ENCODE measurements at regions not wholly inside any gene's neighbourhood (a gene's known extent, or its start where the extent isn't known, plus 50 kb on each side); places are given as distances from the start of the nearest gene placed in this dataset.

- no peak overlapping the region for H3K4me2 ChIP-seq (ENCODE audit: low read length)
- no peaks in the 10 kb centered on the region for H3K4me1 ChIP-seq (ENCODE audit: insufficient read depth, low read length)
- H3K79me2 ChIP-seq (ENCODE audit: insufficient read depth, low read length), result no peaks in the 10 kb centered on the region
- H3K36me3 ChIP-seq (ENCODE audit: insufficient read depth, low read length), result no peaks in the 10 kb centered on the region
- H3K9ac ChIP-seq (ENCODE audit: low read length), result no peak overlapping the region
- TF ChIP-seq EZH2 (IDR thresholded peaks at IDR 0.05; ENCODE audit: insufficient read depth, low read length), result no peak
- no peak for TF ChIP-seq CTCF (IDR thresholded peaks at IDR 0.05; ENCODE audit: insufficient read depth, low read depth, low read length)
- no peaks in the 10 kb centered on the region for H3K4me1 Mint-ChIP-seq (ENCODE audit: low read depth, unreplicated experiment)
- no peak overlapping the region for H2AFZ ChIP-seq (ENCODE audit: low read depth, low read length)
- H3K27ac ChIP-seq (ENCODE audit: low read depth, low read length), result no peak overlapping the region
- DNase-seq (ENCODE audit: low read depth), result no peak
- no peaks in the 10 kb centered on the region for H3K36me3 Mint-ChIP-seq (ENCODE audit: low read depth, unreplicated experiment)
- peaks cover 4% of the 10 kb centered on the region for H3K9me3 Mint-ChIP-seq (ENCODE audit: unreplicated experiment)
- no peak overlapping the region for H3K27ac Mint-ChIP-seq (ENCODE audit: unreplicated experiment)
- H3K4me3 ChIP-seq (ENCODE audit: insufficient read depth, low read depth, low read length), result no peak overlapping the region
- H3K4me3 Mint-ChIP-seq (ENCODE audit: unreplicated experiment), result no peak overlapping the region
- no peaks in the 10 kb centered on the region for H4K20me1 ChIP-seq (ENCODE audit: insufficient read depth, low read length)
- no peaks in the 10 kb centered on the region for H3K27me3 ChIP-seq (ENCODE audit: insufficient read depth, low read length)
- FAIRE-seq, result no peak
- no peaks in the 10 kb centered on the region for H3K9me3 ChIP-seq (ENCODE audit: insufficient read depth, low read depth, low read length)
- no peaks in the 10 kb centered on the region for H3K27me3 Mint-ChIP-seq (ENCODE audit: low read depth, unreplicated experiment)
Observed at GRCh38 chr1:90308421-90308820, 313.5 kb downstream of the ZNF326 start.

- no peak for FAIRE-seq
- H3K4me3 Mint-ChIP-seq (ENCODE audit: unreplicated experiment), result no peak overlapping the region
- H3K36me3 ChIP-seq (ENCODE audit: insufficient read depth, low read length), result no peaks in the 10 kb centered on the region
- no peaks in the 10 kb centered on the region for H3K4me1 Mint-ChIP-seq (ENCODE audit: low read depth, unreplicated experiment)
- no peaks in the 10 kb centered on the region for H3K9me3 ChIP-seq (ENCODE audit: insufficient read depth, low read depth, low read length)
- H3K27ac ChIP-seq (ENCODE audit: low read depth, low read length), result no peak overlapping the region
- no peaks in the 10 kb centered on the region for H3K4me1 ChIP-seq (ENCODE audit: insufficient read depth, low read length)
- DNase-seq (ENCODE audit: low read depth), result no peak
- no peaks in the 10 kb centered on the region for H3K27me3 Mint-ChIP-seq (ENCODE audit: low read depth, unreplicated experiment)
- TF ChIP-seq CTCF (IDR thresholded peaks at IDR 0.05; ENCODE audit: insufficient read depth, low read depth, low read length), result no peak
- no peak for TF ChIP-seq EZH2 (IDR thresholded peaks at IDR 0.05; ENCODE audit: insufficient read depth, low read length)
- no peak overlapping the region for H2AFZ ChIP-seq (ENCODE audit: low read depth, low read length)
- no peaks in the 10 kb centered on the region for H4K20me1 ChIP-seq (ENCODE audit: insufficient read depth, low read length)
- no peak overlapping the region for H3K4me3 ChIP-seq (ENCODE audit: insufficient read depth, low read depth, low read length)
- no peak overlapping the region for H3K4me2 ChIP-seq (ENCODE audit: low read length)
- H3K79me2 ChIP-seq (ENCODE audit: insufficient read depth, low read length), result no peaks in the 10 kb centered on the region
- H3K36me3 Mint-ChIP-seq (ENCODE audit: low read depth, unreplicated experiment), result no peaks in the 10 kb centered on the region
- H3K9ac ChIP-seq (ENCODE audit: low read length), result no peak overlapping the region
- peaks cover 4% of the 10 kb centered on the region for H3K9me3 Mint-ChIP-seq (ENCODE audit: unreplicated experiment)
- H3K27ac Mint-ChIP-seq (ENCODE audit: unreplicated experiment), result no peak overlapping the region
- H3K27me3 ChIP-seq (ENCODE audit: insufficient read depth, low read length), result no peaks in the 10 kb centered on the region
Observed at GRCh38 chr1:90305577-90305976, 310.7 kb downstream of the ZNF326 start.

- H3K27ac ChIP-seq (ENCODE audit: low read depth, low read length), result no peak overlapping the region
- Mint-ChIP-seq H3K27ac (ENCODE audit: unreplicated experiment) (no peak overlapping the region), H3K27me3 (ENCODE audit: low read depth, unreplicated experiment) (peaks cover 8% of the 10 kb centered on the region), H3K4me1 (ENCODE audit: low read depth, unreplicated experiment) (no peaks in the 10 kb centered on the region), H3K4me3 (ENCODE audit: unreplicated experiment) (no peak overlapping the region), H3K36me3 (ENCODE audit: low read depth, unreplicated experiment) (no peaks in the 10 kb centered on the region), H3K9me3 (ENCODE audit: unreplicated experiment) (no peaks in the 10 kb centered on the region)
- FAIRE-seq, result no peak
- H3K79me2 ChIP-seq (ENCODE audit: insufficient read depth, low read length), result no peaks in the 10 kb centered on the region
- no peaks in the 10 kb centered on the region for H3K4me1 ChIP-seq (ENCODE audit: insufficient read depth, low read length)
- H3K36me3 ChIP-seq (ENCODE audit: insufficient read depth, low read length), result no peaks in the 10 kb centered on the region
- TF ChIP-seq CTCF (IDR thresholded peaks at IDR 0.05; ENCODE audit: insufficient read depth, low read depth, low read length) (no peak), EZH2 (IDR thresholded peaks at IDR 0.05; ENCODE audit: insufficient read depth, low read length) (no peak)
- no peaks in the 10 kb centered on the region for H3K9me3 ChIP-seq (ENCODE audit: insufficient read depth, low read depth, low read length)
- H3K4me2 ChIP-seq (ENCODE audit: low read length), result no peak overlapping the region
- DNase-seq (ENCODE audit: low read depth), result no peak
- no peaks in the 10 kb centered on the region for H3K27me3 ChIP-seq (ENCODE audit: insufficient read depth, low read length)
- no peak overlapping the region for H3K4me3 ChIP-seq (ENCODE audit: insufficient read depth, low read depth, low read length)
- no peak overlapping the region for H3K9ac ChIP-seq (ENCODE audit: low read length)
- no peak overlapping the region for H2AFZ ChIP-seq (ENCODE audit: low read depth, low read length)
- H4K20me1 ChIP-seq (ENCODE audit: insufficient read depth, low read length), result no peaks in the 10 kb centered on the region
Observed at GRCh38 chr1:90296327-90296726, 301.4 kb downstream of the ZNF326 start.
